ENCODE measurements at regions not wholly inside any gene's neighbourhood (a gene's known extent, or its start where the extent isn't known, plus 50 kb on each side); places are given as distances from the start of the nearest gene placed in this dataset.
A peak's percentile ranks its signal among the peaks of the same experiment; 100 is the strongest.

GRCh38 chr1:184912392-184912791 lies 61.9 kb downstream of the NIBAN1 start:
- TF ChIP-seq POLR2A (IDR thresholded peaks at IDR 0.05; ENCODE audit: low read depth, low read length) (no peak), POLR2AphosphoS5 (IDR thresholded peaks at IDR 0.05; ENCODE audit: low read depth, low read length) (no peak), TAF1 (IDR thresholded peaks at IDR 0.05; ENCODE audit: low read depth, low read length) (no peak), SPI1 (IDR thresholded peaks at IDR 0.05; ENCODE audit: low read depth, low read length) (peak; percentile 16; the same call in 1 of the 2 replicates), PAX5 (IDR thresholded peaks at IDR 0.05; ENCODE audit: insufficient read depth, low read length, severe bottlenecking) (no peak), POU2F2 (IDR thresholded peaks at IDR 0.05; ENCODE audit: low read depth, low read length) (no peak)

All from GM12891 (cell line).